GM21576 (cell line): ENCODE measurements at regions not wholly inside any gene's neighbourhood (a gene's known extent, or its start where the extent isn't known, plus 50 kb on each side); places are given as distances from the start of the nearest gene placed in this dataset.
"Not testable (repeated sequence)": the region's sequence is repeated elsewhere in the genome, so short reads cannot be mapped to it uniquely, and the experiment has no call there.

Experiments
- ATAC-seq: cut with Tn5 transposase; IDR thresholded peaks from one replicate; pipeline ENCODE4 v1.9.1; 2021; ENCODE audit warnings: mild to moderate bottlenecking, moderate library complexity; ENCODE audit not compliant: unreplicated experiment

DNA sequence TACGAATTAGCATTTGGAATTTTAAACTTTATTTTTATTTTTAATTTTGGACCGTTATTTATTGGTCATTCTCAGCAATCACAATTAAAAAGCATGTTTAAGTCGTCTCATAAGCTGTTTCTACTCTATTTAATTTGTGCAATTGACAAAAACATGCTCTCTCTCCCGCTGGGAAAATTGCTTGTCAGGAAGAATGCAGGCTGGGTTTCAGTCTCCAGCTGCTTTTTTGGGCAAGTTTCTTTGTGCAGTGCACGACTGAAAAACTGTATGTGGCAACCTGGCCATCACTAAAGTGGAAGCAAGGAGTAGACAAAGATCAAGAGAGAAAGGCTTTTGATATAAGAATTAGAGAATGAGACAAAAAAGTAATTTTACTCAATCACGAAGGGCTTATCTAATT, 941.5 kb upstream of the MDGA2 start:
- ATAC-seq = no peak

- ATAC-seq = no peak
These were observed 940.2 kb upstream of the MDGA2 start for GRCh38 chr14:48615618-48616017.

DNA sequence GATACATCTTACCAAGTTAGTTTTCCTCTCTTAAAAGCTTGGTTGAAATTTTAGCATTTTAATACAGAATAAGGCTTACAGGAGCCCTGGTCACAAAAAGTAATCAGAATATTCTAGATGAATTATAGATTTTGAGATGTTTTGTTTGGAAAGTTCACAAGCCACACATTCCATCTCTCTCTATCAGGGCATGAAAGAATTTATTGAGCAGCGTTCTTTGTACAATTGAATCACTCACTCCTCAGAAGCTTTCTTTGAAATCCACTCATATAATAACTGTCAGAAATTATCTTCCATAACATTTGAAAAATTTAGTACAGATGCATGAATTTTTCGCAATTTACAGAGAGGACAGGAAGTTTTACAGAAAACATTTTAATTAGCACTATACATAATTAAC, 938.6 kb upstream of the MDGA2 start:
- ATAC-seq = no peak

- not testable (repeated sequence) for ATAC-seq
These were observed 931.6 kb upstream of the MDGA2 start for GRCh38 chr14:48606960-48607359.

- ATAC-seq = no peak
These were observed 923.1 kb upstream of the MDGA2 start for GRCh38 chr14:48598458-48598857.

DNA sequence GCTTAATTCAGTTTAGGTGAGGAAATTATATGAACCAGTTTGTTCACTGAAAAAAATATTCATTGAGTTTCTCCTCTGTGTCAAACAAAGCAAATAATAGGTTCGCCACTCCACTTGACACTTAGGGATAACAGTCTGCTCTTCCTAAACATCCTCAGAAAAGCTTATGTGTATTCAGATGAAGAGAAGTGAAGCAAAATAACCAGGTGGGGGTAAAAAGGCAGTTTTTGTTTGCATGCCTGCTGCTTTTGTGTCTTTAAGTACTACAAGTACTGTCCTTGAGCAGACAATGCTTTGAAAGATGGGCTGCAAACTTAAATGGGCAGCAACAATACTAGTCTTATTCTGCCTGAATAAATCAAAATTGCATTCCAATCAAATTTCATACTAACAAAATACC, 910.7 kb upstream of the MDGA2 start:
- no peak for ATAC-seq

DNA sequence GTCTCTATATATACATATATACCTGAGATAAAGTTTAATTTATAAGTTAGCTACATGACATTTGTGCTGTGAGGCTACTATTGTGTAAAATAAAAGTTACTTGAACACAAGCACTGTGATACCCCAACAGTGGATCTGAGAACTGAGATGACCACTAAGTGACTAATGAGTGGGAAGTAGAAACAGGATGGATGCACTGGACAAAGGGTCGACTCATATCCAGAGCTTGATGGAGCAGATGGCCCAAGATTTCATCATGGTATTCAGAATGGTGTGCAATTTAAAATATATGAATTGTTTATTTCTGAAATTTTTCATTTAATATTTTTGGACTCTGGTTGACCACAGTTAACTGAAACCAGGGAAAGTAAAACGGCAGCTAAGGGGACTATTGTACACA, 908.6 kb upstream of the MDGA2 start:
- ATAC-seq = peak; percentile 66

GRCh38 chr14:48582938-48583337, 907.5 kb upstream of the MDGA2 start:
- peak; percentile 41 for ATAC-seq

- no peak for ATAC-seq
These were observed 905.3 kb upstream of the MDGA2 start for GRCh38 chr14:48580692-48581091.

- no peak for ATAC-seq
These were observed 900.4 kb upstream of the MDGA2 start for GRCh38 chr14:48575772-48576171.

GRCh38 chr14:48568688-48569087, 893.3 kb upstream of the MDGA2 start:
- ATAC-seq = no peak

DNA sequence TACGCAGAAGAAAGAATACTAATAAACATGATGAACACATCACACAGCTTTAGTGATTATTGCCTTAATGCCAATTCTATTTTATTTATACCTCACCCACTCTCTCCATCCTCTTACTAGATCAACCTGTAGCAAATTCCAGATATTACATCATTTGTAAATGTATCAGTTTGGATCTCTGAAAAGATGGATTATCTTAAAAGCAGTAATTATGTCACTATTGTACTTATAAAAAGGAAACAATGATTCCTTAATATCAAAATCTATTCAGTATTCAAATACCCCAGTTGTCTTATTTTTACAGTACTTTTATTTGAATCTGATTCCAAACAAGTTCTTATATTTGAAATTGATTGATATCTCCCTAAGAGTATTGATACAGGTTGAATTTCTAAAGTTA, 892.8 kb upstream of the MDGA2 start:
- ATAC-seq = no peak

GRCh38 chr14:48563489-48563888, 888.1 kb upstream of the MDGA2 start:
- no peak for ATAC-seq

DNA sequence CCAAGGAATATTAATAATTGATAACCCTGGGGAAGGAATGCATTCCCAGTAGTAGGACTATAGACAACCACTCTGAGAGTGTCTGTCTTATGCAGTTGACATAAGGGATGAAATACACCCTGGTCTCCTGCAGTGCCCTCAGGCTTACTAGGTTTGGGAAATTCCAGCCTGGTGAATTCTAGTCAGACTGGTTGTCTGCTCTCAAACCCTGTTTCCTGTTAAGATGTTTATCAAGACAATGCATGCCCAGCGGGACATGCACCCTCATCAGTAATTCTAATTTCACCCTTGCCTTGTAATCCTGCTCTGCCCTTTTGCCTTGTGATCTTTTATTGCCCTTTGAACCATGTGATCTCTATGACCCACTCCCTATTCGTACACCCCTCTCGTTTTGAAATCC, 886.0 kb upstream of the MDGA2 start:
- ATAC-seq = not testable (repeated sequence)

GRCh38 chr14:48560421-48560820, 885.0 kb upstream of the MDGA2 start:
- ATAC-seq = no peak

DNA sequence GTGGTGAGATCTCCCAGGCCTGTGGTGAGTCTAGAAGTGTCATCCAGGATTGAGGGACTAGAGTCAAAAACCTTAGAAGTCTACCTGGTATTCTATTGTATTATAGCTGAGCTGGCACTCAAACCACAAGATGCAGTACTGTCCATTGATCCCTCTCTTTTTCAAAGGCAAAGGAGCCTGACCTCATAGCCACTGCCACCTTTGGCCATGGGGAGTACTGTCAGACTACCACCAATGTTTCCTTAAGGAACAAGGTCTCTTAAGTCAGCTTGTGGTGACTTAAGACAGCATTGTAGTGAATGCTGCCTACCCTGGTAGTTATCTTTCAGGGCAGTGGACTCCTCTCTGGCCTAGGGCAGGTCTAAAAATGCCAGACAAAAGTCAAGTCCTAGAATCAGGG, 878.0 kb upstream of the MDGA2 start:
- ATAC-seq = no peak

DNA sequence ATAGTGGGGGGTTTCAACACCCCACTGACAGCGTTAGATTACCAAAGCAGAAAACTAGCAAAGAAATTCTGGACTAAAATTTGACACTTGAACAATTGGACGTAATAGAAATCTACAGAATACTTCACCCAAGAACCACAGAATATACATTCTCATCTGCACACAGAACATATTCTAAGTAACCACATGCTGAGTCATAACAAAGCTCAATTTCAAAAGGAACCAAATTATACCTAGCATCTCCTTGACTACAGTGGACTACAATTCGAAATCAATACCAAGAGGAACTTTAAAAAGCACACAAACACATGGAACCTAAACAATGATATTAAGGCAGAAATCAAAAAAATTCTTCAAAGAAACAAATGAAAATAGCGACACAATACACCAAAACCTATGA, 871.6 kb upstream of the MDGA2 start:
- no peak for ATAC-seq

DNA sequence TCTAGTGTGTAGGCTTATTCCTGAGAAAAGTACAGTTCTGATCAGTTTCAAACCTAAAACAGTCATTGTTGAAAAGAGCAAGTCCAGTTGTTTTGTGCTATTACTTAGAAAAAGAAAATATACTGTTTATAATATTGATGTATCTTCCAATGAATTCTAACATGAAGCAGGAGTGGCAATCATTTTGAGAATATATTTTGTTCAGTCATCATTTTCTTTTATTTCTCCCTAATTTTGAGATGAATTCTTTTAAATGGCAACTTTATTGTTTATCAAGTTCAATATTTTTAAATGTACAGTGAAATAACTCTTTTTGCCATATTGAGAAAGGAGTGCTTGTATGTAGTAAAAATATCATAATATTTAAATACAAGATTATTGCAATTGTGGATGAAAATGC, 862.2 kb upstream of the MDGA2 start:
- no peak for ATAC-seq

DNA sequence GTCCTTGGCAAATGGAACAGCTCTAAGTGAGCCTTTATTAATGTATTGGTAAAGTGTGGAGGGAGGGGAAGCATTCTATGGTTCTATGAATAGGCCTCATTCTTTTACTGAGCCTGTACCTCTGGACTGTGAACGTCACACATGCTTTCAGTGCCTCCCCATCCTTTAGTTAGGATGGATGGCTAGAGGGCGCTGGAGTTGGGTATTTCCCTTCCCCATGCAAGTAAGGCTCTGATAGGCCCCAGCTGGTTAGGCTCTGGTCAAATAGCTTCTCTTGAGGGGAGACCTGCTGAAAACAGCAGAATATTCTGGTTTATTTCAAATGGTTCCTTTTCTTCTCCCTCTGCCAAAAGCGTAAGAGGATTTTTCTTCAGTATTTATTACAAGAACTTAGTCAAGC, 860.9 kb upstream of the MDGA2 start:
- ATAC-seq = no peak

GRCh38 chr14:48527832-48528231, 852.4 kb upstream of the MDGA2 start:
- no peak for ATAC-seq

DNA sequence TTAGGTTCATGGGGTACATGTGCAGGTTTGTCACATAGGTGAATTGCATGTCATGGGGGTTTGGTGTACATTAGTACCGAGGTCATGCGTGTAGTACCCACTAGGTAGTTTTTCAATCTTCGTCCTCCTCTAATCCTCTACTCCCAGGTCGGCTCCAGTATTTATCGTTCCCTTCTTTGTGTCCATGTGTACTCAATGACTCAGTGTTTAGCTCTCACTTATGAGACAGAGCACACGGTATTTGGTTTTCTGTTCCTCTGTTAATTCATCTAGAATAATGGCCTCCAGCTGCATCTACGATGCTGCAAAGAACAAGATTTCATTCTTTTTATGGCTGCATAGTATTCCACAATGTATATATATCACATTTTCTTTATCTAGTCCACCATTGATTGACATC, 850.9 kb upstream of the MDGA2 start:
- ATAC-seq = no peak

GRCh38 chr14:48504921-48505320, 829.5 kb upstream of the MDGA2 start:
- ATAC-seq = no peak

GRCh38 chr14:48490756-48491155, 815.4 kb upstream of the MDGA2 start:
- ATAC-seq = no peak

DNA sequence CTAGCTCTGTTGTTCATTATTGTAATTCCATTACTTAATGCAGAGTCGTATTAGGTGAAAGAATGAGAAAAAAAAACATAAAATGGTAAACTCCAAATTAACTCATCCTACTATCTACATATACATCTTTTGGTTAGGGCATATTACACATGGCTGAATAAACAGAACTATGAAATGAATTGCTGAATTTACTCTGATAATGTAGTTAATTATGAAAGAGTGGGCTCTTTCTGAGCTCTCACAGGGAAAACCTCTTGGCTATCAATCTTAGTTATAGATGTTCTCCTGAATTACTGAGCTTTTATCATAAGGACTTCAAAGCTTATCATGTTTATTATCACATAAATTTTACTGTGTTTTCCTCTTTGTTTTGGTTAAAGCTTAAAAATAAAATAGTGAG, 798.5 kb upstream of the MDGA2 start:
- no peak for ATAC-seq
